GM21528 (cell line): ENCODE measurements at regions not wholly inside any gene's neighbourhood (a gene's known extent, or its start where the extent isn't known, plus 50 kb on each side); places are given as distances from the start of the nearest gene placed in this dataset.
"Not testable (repeated sequence)": the region's sequence is repeated elsewhere in the genome, so short reads cannot be mapped to it uniquely, and the experiment has no call there.

ENCODE experiments used
- ATAC-seq: cut with Tn5 transposase; IDR thresholded peaks from one replicate; pipeline ENCODE4 v1.9.1; 2021; ENCODE audit warnings: mild to moderate bottlenecking, moderate library complexity; ENCODE audit not compliant: unreplicated experiment, low FRiP score

- no peak for ATAC-seq
These were observed 96.1 kb upstream of the XYLT1 start for GRCh38 chr16:17566656-17567450.

GRCh38 chr16:17566075-17566474, 95.3 kb upstream of the XYLT1 start:
- no peak for ATAC-seq

GRCh38 chr16:17565605-17566004, 94.8 kb upstream of the XYLT1 start:
- no peak for ATAC-seq

GRCh38 chr16:17564856-17565255, 94.1 kb upstream of the XYLT1 start:
- ATAC-seq = no peak

GRCh38 chr16:17563323-17564091, 92.7 kb upstream of the XYLT1 start:
- ATAC-seq = no peak

GRCh38 chr16:17561056-17561455, 90.3 kb upstream of the XYLT1 start:
- ATAC-seq = no peak

GRCh38 chr16:17560548-17560947, 89.8 kb upstream of the XYLT1 start:
- ATAC-seq = no peak

GRCh38 chr16:17559394-17559793, 88.6 kb upstream of the XYLT1 start:
- no peak for ATAC-seq

- ATAC-seq = no peak
These were observed 87.2 kb upstream of the XYLT1 start for GRCh38 chr16:17557949-17558348.

GRCh38 chr16:17557480-17557879, 86.7 kb upstream of the XYLT1 start:
- ATAC-seq = no peak

- no peak for ATAC-seq
These were observed 85.7 kb upstream of the XYLT1 start for GRCh38 chr16:17556276-17557052.

GRCh38 chr16:17555176-17555575, 84.4 kb upstream of the XYLT1 start:
- ATAC-seq = no peak

GRCh38 chr16:17552351-17552750, 81.6 kb upstream of the XYLT1 start:
- ATAC-seq = no peak

GRCh38 chr16:17551682-17552081, 80.9 kb upstream of the XYLT1 start:
- not testable (repeated sequence) for ATAC-seq

- ATAC-seq = no peak
These were observed 78.1 kb upstream of the XYLT1 start for GRCh38 chr16:17548825-17549224.

GRCh38 chr16:17544785-17545184, 74.0 kb upstream of the XYLT1 start:
- ATAC-seq = no peak

- no peak for ATAC-seq
These were observed 73.5 kb upstream of the XYLT1 start for GRCh38 chr16:17544304-17544703.

GRCh38 chr16:17543073-17543472, 72.3 kb upstream of the XYLT1 start:
- ATAC-seq = no peak

- no peak for ATAC-seq
These were observed 70.6 kb upstream of the XYLT1 start for GRCh38 chr16:17541324-17541723.

- ATAC-seq = no peak
These were observed 68.2 kb upstream of the XYLT1 start for GRCh38 chr16:17538927-17539326.

GRCh38 chr16:17532338-17532995, 61.7 kb upstream of the XYLT1 start:
- ATAC-seq = peak; percentile 35
